Stimulated activated naive B cell treated with anti-CD40 and anti-IgM and Interleukin-4, amounts not matched to agents 10 μg/mL and 1 μg/mL and 100 μg/mL, for 72 hours (primary cell): ENCODE measurements at regions not wholly inside any gene's neighbourhood (a gene's known extent, or its start where the extent isn't known, plus 50 kb on each side); places are given as distances from the start of the nearest gene placed in this dataset.

Source experiments
- ATAC-seq, 2 donors: fragments of 150-1000 bp; cut with Tn5 transposase; replicated peaks; 2 replicates each; pipeline ENCODE4 v1.10.0; 2021; ENCODE audit warnings: moderate library complexity in 1 of 2
- DNase-seq: peaks from one replicate; pipeline ENCODE4 v3.0.0; 2021
- H3K27ac Mint-ChIP-seq: one replicate; pipeline ENCODE4 v1.8.0; 2022; ENCODE audit warnings: mild to moderate bottlenecking, mixed read lengths
- H3K27me3 Mint-ChIP-seq, 2 donors: one replicate each; pipeline ENCODE4 v1.8.0; 2022; ENCODE audit warnings: mixed read lengths in 2 of 2
- H3K36me3 Mint-ChIP-seq, 2 donors: one replicate each; pipeline ENCODE4 v1.8.0; 2022; ENCODE audit warnings: mixed read lengths in 2 of 2, mild to moderate bottlenecking in 1 of 2
- H3K4me1 Mint-ChIP-seq, 2 donors: one replicate each; pipeline ENCODE4 v1.8.0; 2022; ENCODE audit warnings: mixed read lengths in 2 of 2, mild to moderate bottlenecking in 1 of 2
- H3K4me3 Mint-ChIP-seq, 2 donors: one replicate each; pipeline ENCODE4 v1.8.0; 2022; ENCODE audit warnings: mild to moderate bottlenecking in 2 of 2, mixed read lengths in 2 of 2, moderate library complexity in 1 of 2
- H3K9me3 Mint-ChIP-seq, 2 donors: one replicate each; pipeline ENCODE4 v1.8.0; 2022; ENCODE audit warnings: mixed read lengths in 2 of 2, mild to moderate bottlenecking in 1 of 2

- H3K4me1 Mint-ChIP-seq = no peaks in the 10 kb centered on the region
- no peaks in the 10 kb centered on the region for H3K9me3 Mint-ChIP-seq
- DNase-seq = no peak
- ATAC-seq = no peak
- H3K27me3 Mint-ChIP-seq = no peaks in the 10 kb centered on the region
- H3K4me3 Mint-ChIP-seq = no peak overlapping the region
- H3K36me3 Mint-ChIP-seq = no peaks in the 10 kb centered on the region
- no peak overlapping the region for H3K27ac Mint-ChIP-seq
These were observed 208.3 kb downstream of the ZC3H11B start for GRCh38 chr1:219404629-219405028.

- no peak overlapping the region for H3K27ac Mint-ChIP-seq
These were observed 210.0 kb downstream of the ZC3H11B start for GRCh38 chr1:219402925-219403324.

GRCh38 chr1:219401724-219402625, 210.9 kb downstream of the ZC3H11B start:
- H3K4me1 Mint-ChIP-seq = no peaks in the 10 kb centered on the region
- no peak overlapping the region for H3K4me3 Mint-ChIP-seq
- peaks cover 0 to 4% of the 10 kb centered on the region in 2 donors for H3K36me3 Mint-ChIP-seq
- peaks cover 3 to 4% of the 10 kb centered on the region in 2 donors for H3K9me3 Mint-ChIP-seq
- H3K27ac Mint-ChIP-seq = no peak overlapping the region
- no peaks in the 10 kb centered on the region for H3K27me3 Mint-ChIP-seq
- ATAC-seq (no peak), DNase-seq (no peak)

More at GRCh38 chr1:219402925-219403324, 210.0 kb downstream of the ZC3H11B start:
- no peak for DNase-seq
- Mint-ChIP-seq H3K4me1 (no peaks in the 10 kb centered on the region), H3K27me3 (no peaks in the 10 kb centered on the region), H3K4me3 (no peak overlapping the region), H3K36me3 (peaks cover 0 to 3% of the 10 kb centered on the region in 2 donors), H3K9me3 (peaks cover 0 to 3% of the 10 kb centered on the region in 2 donors)
- no peak for ATAC-seq

GRCh38 chr1:219399446-219399845, 213.5 kb downstream of the ZC3H11B start:
- H3K4me3 Mint-ChIP-seq = no peak overlapping the region
- ATAC-seq = no peak
- no peak overlapping the region for H3K27ac Mint-ChIP-seq
- peaks cover 0 to 14% of the 10 kb centered on the region in 2 donors for H3K36me3 Mint-ChIP-seq
- no peak for DNase-seq
- no peaks in the 10 kb centered on the region for H3K4me1 Mint-ChIP-seq
- H3K27me3 Mint-ChIP-seq = no peaks in the 10 kb centered on the region
- H3K9me3 Mint-ChIP-seq = peaks cover 13 to 14% of the 10 kb centered on the region in 2 donors

GRCh38 chr1:219398815-219399396, 214.0 kb downstream of the ZC3H11B start:
- Mint-ChIP-seq H3K27me3 (no peaks in the 10 kb centered on the region), H3K27ac (no peak overlapping the region), H3K4me3 (no peak overlapping the region), H3K36me3 (peaks cover 0 to 14% of the 10 kb centered on the region in 2 donors), H3K9me3 (peaks cover 13 to 14% of the 10 kb centered on the region in 2 donors), H3K4me1 (no peaks in the 10 kb centered on the region)
- ATAC-seq (no peak), DNase-seq (no peak)

- ATAC-seq (no peak), DNase-seq (no peak)
- Mint-ChIP-seq H3K27ac (no peak overlapping the region), H3K4me1 (no peaks in the 10 kb centered on the region), H3K36me3 (peaks cover 5 to 18% of the 10 kb centered on the region in 2 donors), H3K27me3 (no peaks in the 10 kb centered on the region), H3K4me3 (no peak overlapping the region), H3K9me3 (peaks cover 14 to 17% of the 10 kb centered on the region in 2 donors)
These were observed 215.4 kb downstream of the ZC3H11B start for GRCh38 chr1:219397511-219397910.

- no peaks in the 10 kb centered on the region for H3K4me1 Mint-ChIP-seq
- H3K27me3 Mint-ChIP-seq = peaks cover 0 to 14% of the 10 kb centered on the region in 2 donors
- ATAC-seq = no peak
- H3K36me3 Mint-ChIP-seq = peaks cover 5 to 8% of the 10 kb centered on the region in 2 donors
- no peak overlapping the region for H3K4me3 Mint-ChIP-seq
- no peak overlapping the region for H3K27ac Mint-ChIP-seq
- peaks cover 4 to 8% of the 10 kb centered on the region in 2 donors for H3K9me3 Mint-ChIP-seq
- DNase-seq = no peak
These were observed 217.6 kb downstream of the LYPLAL1 start for GRCh38 chr1:219391297-219391696.

GRCh38 chr1:219387211-219387610, 213.5 kb downstream of the LYPLAL1 start:
- Mint-ChIP-seq H3K36me3 (no peaks in the 10 kb centered on the region), H3K4me3 (no peak overlapping the region), H3K27ac (no peak overlapping the region), H3K9me3 (no peaks in the 10 kb centered on the region), H3K27me3 (peaks cover 0 to 14% of the 10 kb centered on the region in 2 donors), H3K4me1 (no peaks in the 10 kb centered on the region)
- ATAC-seq (no peak), DNase-seq (no peak)

GRCh38 chr1:219385787-219386427, 212.2 kb downstream of the LYPLAL1 start:
- DNase-seq = peak; percentile 14
- Mint-ChIP-seq H3K36me3 (no peaks in the 10 kb centered on the region), H3K9me3 (peaks cover 0 to 2% of the 10 kb centered on the region in 2 donors), H3K27ac (no peak overlapping the region), H3K4me3 (no peak overlapping the region), H3K4me1 (no peaks in the 10 kb centered on the region), H3K27me3 (peaks cover 0 to 14% of the 10 kb centered on the region in 2 donors)
- peak; percentile 70 to 78 for ATAC-seq

GRCh38 chr1:219383281-219383680, 209.6 kb downstream of the LYPLAL1 start:
- no peak overlapping the region for H3K4me3 Mint-ChIP-seq
- peaks cover 0 to 4% of the 10 kb centered on the region in 2 donors for H3K9me3 Mint-ChIP-seq
- no peak for ATAC-seq
- no peak for DNase-seq
- no peak overlapping the region for H3K27ac Mint-ChIP-seq
- H3K27me3 Mint-ChIP-seq = peaks cover 0 to 11% of the 10 kb centered on the region in 2 donors
- peaks cover 0 to 1% of the 10 kb centered on the region in 2 donors for H3K4me1 Mint-ChIP-seq
- no peaks in the 10 kb centered on the region for H3K36me3 Mint-ChIP-seq

GRCh38 chr1:219381396-219381795, 207.7 kb downstream of the LYPLAL1 start:
- DNase-seq = no peak
- Mint-ChIP-seq H3K36me3 (no peaks in the 10 kb centered on the region), H3K4me3 (no peak overlapping the region)

GRCh38 chr1:219380463-219380862, 206.8 kb downstream of the LYPLAL1 start:
- peaks cover 0 to 1% of the 10 kb centered on the region in 2 donors for H3K4me1 Mint-ChIP-seq
- no peak for DNase-seq
- no peak overlapping the region for H3K4me3 Mint-ChIP-seq
- ATAC-seq = no peak
- peaks cover 0 to 4% of the 10 kb centered on the region in 2 donors for H3K9me3 Mint-ChIP-seq
- no peaks in the 10 kb centered on the region for H3K27me3 Mint-ChIP-seq
- H3K36me3 Mint-ChIP-seq = no peaks in the 10 kb centered on the region
- H3K27ac Mint-ChIP-seq = no peak overlapping the region

More at GRCh38 chr1:219381396-219381795, 207.7 kb downstream of the LYPLAL1 start:
- ATAC-seq = no peak
- Mint-ChIP-seq H3K27me3 (no peaks in the 10 kb centered on the region), H3K9me3 (peaks cover 0 to 4% of the 10 kb centered on the region in 2 donors), H3K4me1 (peaks cover 0 to 1% of the 10 kb centered on the region in 2 donors), H3K27ac (no peak overlapping the region)

- H3K27me3 Mint-ChIP-seq = no peaks in the 10 kb centered on the region
- peaks cover 0 to 4% of the 10 kb centered on the region in 2 donors for H3K9me3 Mint-ChIP-seq
- H3K27ac Mint-ChIP-seq = no peak overlapping the region
- ATAC-seq = no peak
- no peak overlapping the region for H3K4me3 Mint-ChIP-seq
- H3K4me1 Mint-ChIP-seq = peaks cover 0 to 1% of the 10 kb centered on the region in 2 donors
- DNase-seq = no peak
- H3K36me3 Mint-ChIP-seq = no peaks in the 10 kb centered on the region
These were observed 206.0 kb downstream of the LYPLAL1 start for GRCh38 chr1:219379691-219380090.

- ATAC-seq (no peak), DNase-seq (no peak)
- H3K27ac Mint-ChIP-seq = no peak overlapping the region
- no peaks in the 10 kb centered on the region for H3K9me3 Mint-ChIP-seq
- H3K4me1 Mint-ChIP-seq = no peaks in the 10 kb centered on the region
- no peaks in the 10 kb centered on the region for H3K27me3 Mint-ChIP-seq
- H3K36me3 Mint-ChIP-seq = no peaks in the 10 kb centered on the region
- no peak overlapping the region for H3K4me3 Mint-ChIP-seq
These were observed 201.0 kb downstream of the LYPLAL1 start for GRCh38 chr1:219374636-219375035.
